Neuronal stem cell (in vitro differentiated cells): ENCODE measurements at regions not wholly inside any gene's neighbourhood (a gene's known extent, or its start where the extent isn't known, plus 50 kb on each side); places are given as distances from the start of the nearest gene placed in this dataset.

Experiments
- DNase-seq: peaks from one replicate; pipeline ENCODE4 v3.0.0-alpha.2; 2013; ENCODE audit warnings: low spot score
- H2AFZ ChIP-seq: one replicate; pipeline ENCODE4 v1.6.1; 2013; ENCODE audit warnings: mild to moderate bottlenecking, low read length, inconsistent platforms
- H2AK5ac ChIP-seq: 2 replicates; pipeline ENCODE4 v1.6.1; 2013; ENCODE audit warnings: low read depth, mild to moderate bottlenecking, inconsistent platforms, low read length, moderate library complexity, mixed read lengths
- H2BK120ac ChIP-seq: 2 replicates; pipeline ENCODE4 v1.6.1; 2013; ENCODE audit warnings: low read depth, mild to moderate bottlenecking, inconsistent platforms, low read length, moderate library complexity, mixed read lengths
- H2BK12ac ChIP-seq: one replicate; pipeline ENCODE4 v1.6.1; 2013; ENCODE audit warnings: low read length, inconsistent platforms
- H2BK15ac ChIP-seq: 2 replicates; pipeline ENCODE4 v1.6.1; 2013; ENCODE audit warnings: mild to moderate bottlenecking, low read length, inconsistent platforms, mixed read lengths
- H2BK5ac ChIP-seq: one replicate; pipeline ENCODE4 v1.6.1; 2013; ENCODE audit warnings: inconsistent platforms, mild to moderate bottlenecking, low read length, moderate library complexity
- H3K14ac ChIP-seq: one replicate; pipeline ENCODE4 v1.6.1; 2013; ENCODE audit warnings: low read length, inconsistent platforms
- H3K18ac ChIP-seq: 2 replicates; pipeline ENCODE4 v1.6.1; 2013; ENCODE audit warnings: low read length, inconsistent platforms
- H3K23ac ChIP-seq: 2 replicates; pipeline ENCODE4 v1.6.1; 2013; ENCODE audit warnings: low read depth, mild to moderate bottlenecking, mixed read lengths, low read length, inconsistent platforms; ENCODE audit not compliant: poor library complexity
- H3K27ac ChIP-seq: replicated peaks from 3 replicates; pipeline ENCODE4 v1.5.1; 2013; ENCODE audit warnings: low read length, inconsistent platforms
- H3K27me3 ChIP-seq, 3 experiments: 2 replicates each; pipeline ENCODE4 v1.6.1; 2013; ENCODE audit warnings: low read length in 3 of 3, mild to moderate bottlenecking in 2 of 3, inconsistent platforms in 1 of 3, low read depth in 1 of 3, mixed read lengths in 1 of 3, moderate library complexity in 1 of 3; ENCODE audit not compliant: control insufficient read depth in 3 of 3, insufficient read depth in 3 of 3
- H3K36me3 ChIP-seq, 2 donors: replicated peaks in 1 of 2; 2 replicates each; pipeline ENCODE4 v1.6.1; 2013; ENCODE audit warnings: low read length in 2 of 2; ENCODE audit not compliant: control insufficient read depth in 2 of 2, insufficient read depth in 2 of 2
- H3K4ac ChIP-seq: 2 replicates; pipeline ENCODE4 v1.6.1; 2013; ENCODE audit warnings: inconsistent platforms, mild to moderate bottlenecking, low read length, moderate library complexity
- H3K4me1 ChIP-seq, 2 donors: 1 replicate in 1 of 2; 2 replicates in 1 of 2; pipeline ENCODE4 v1.6.1; 2013; ENCODE audit warnings: low read length in 2 of 2, low read depth in 1 of 2; ENCODE audit not compliant: control insufficient read depth in 2 of 2, insufficient read depth in 1 of 2
- H3K4me2 ChIP-seq: one replicate; pipeline ENCODE4 v1.6.1; 2013; ENCODE audit warnings: mild to moderate bottlenecking, low read length, inconsistent platforms; ENCODE audit not compliant: insufficient read depth, poor library complexity, severe bottlenecking
- H3K4me3 ChIP-seq, 2 donors: 2 replicates each; pipeline ENCODE4 v1.5.1; 2013; ENCODE audit warnings: low read length in 2 of 2, mild to moderate bottlenecking in 2 of 2, inconsistent platforms in 1 of 2, moderate library complexity in 1 of 2
- H3K79me1 ChIP-seq: one replicate; pipeline ENCODE4 v1.6.1; 2013; ENCODE audit warnings: low read depth, mild to moderate bottlenecking, inconsistent platforms, low read length, moderate library complexity
- H3K9ac ChIP-seq: one replicate; pipeline ENCODE4 v1.6.1; 2013; ENCODE audit warnings: mild to moderate bottlenecking, low read depth, low read length, inconsistent platforms; ENCODE audit not compliant: poor library complexity
- H3K9me3 ChIP-seq, 2 donors: replicated peaks in 1 of 2; 2 replicates each; pipeline versions ENCODE3 to v1.6.1; 2013; ENCODE audit warnings: low read length in 2 of 2, mild to moderate bottlenecking in 2 of 2, inconsistent platforms in 1 of 2, low read depth in 1 of 2, mixed read lengths in 1 of 2, moderate library complexity in 1 of 2; ENCODE audit not compliant: control insufficient read depth in 2 of 2, insufficient read depth in 1 of 2
- H4K8ac ChIP-seq: one replicate; pipeline ENCODE4 v1.6.1; 2013; ENCODE audit warnings: low read depth, mild to moderate bottlenecking, inconsistent platforms, low read length, moderate library complexity
- H4K91ac ChIP-seq: one replicate; pipeline ENCODE4 v1.6.1; 2013; ENCODE audit warnings: low read length, low read depth, mild to moderate bottlenecking, inconsistent platforms; ENCODE audit not compliant: poor library complexity
- WGBS, 2 donors: extraction: QIAGEN DNeasy Blood & Tissue Kit; methylation state at CpG; one replicate each; pipeline ENCODE4 v1.1.7; 2013; ENCODE audit warnings: missing lambda C conversion rate in 2 of 2, mixed read lengths in 1 of 2; ENCODE audit not compliant: insufficient read length in 2 of 2, insufficient replicate concordance in 1 of 2; ENCODE audit errors: extremely low coverage in 2 of 2; 5-methylcytosine and 5-hydroxymethylcytosine counted together

GRCh38 chr18:56185126-56185525 is 453.3 kb downstream of the TXNL1 start:
- no peak overlapping the region for H2BK120ac ChIP-seq
- H2BK5ac ChIP-seq: no peak overlapping the region
- H3K18ac ChIP-seq: no peak overlapping the region
- no peak overlapping the region for H2BK15ac ChIP-seq
- H2BK12ac ChIP-seq: no peak overlapping the region
- DNase-seq: no peak
- no CpG with 5 or more reads among the region's 5 CpGs for WGBS, 2 donors
- peaks cover 0 to 19% of the 10 kb centered on the region in 2 donors for H3K4me1 ChIP-seq
- no peak overlapping the region for H3K23ac ChIP-seq
- no peak overlapping the region for H3K27ac ChIP-seq
- H3K4me3 ChIP-seq: no peak overlapping the region
- H2AK5ac ChIP-seq: no peak overlapping the region
- no peak overlapping the region for H4K91ac ChIP-seq
- no peaks in the 10 kb centered on the region for H3K27me3 ChIP-seq
- H2AFZ ChIP-seq: no peak overlapping the region
- no peak overlapping the region for H3K9ac ChIP-seq
- no peak overlapping the region for H4K8ac ChIP-seq
- H3K4me2 ChIP-seq: no peak overlapping the region
- no peaks in the 10 kb centered on the region for H3K79me1 ChIP-seq
- H3K4ac ChIP-seq: no peak overlapping the region
- no peaks in the 10 kb centered on the region for H3K36me3 ChIP-seq
- peaks cover 0 to 6% of the 10 kb centered on the region in 2 donors for H3K9me3 ChIP-seq
- H3K14ac ChIP-seq: no peak overlapping the region

- H3K27ac ChIP-seq: no peak overlapping the region
- no peak overlapping the region for H3K9ac ChIP-seq
- no peak overlapping the region for H2AK5ac ChIP-seq
- no peak overlapping the region for H2AFZ ChIP-seq
- H4K91ac ChIP-seq: no peak overlapping the region
- no peak overlapping the region for H3K18ac ChIP-seq
- H3K9me3 ChIP-seq: peaks cover 0 to 2% of the 10 kb centered on the region in 2 donors
- H3K4me3 ChIP-seq: no peak overlapping the region
- H3K4me1 ChIP-seq: peaks cover 0 to 2% of the 10 kb centered on the region in 2 donors
- no peak overlapping the region for H3K4ac ChIP-seq
- H3K4me2 ChIP-seq: no peak overlapping the region
- no peak overlapping the region for H3K14ac ChIP-seq
- no peak overlapping the region for H2BK15ac ChIP-seq
- no peak overlapping the region for H3K23ac ChIP-seq
- no peak overlapping the region for H2BK5ac ChIP-seq
- H2BK12ac ChIP-seq: no peak overlapping the region
- no peak overlapping the region for H2BK120ac ChIP-seq
- H3K27me3 ChIP-seq: no peaks in the 10 kb centered on the region
- DNase-seq: no peak
- H3K79me1 ChIP-seq: no peaks in the 10 kb centered on the region
- H3K36me3 ChIP-seq: no peaks in the 10 kb centered on the region
- no CpG with 5 or more reads among the region's 6 CpGs for WGBS, 2 donors
- H4K8ac ChIP-seq: no peak overlapping the region
These were observed 461.6 kb downstream of the TXNL1 start for GRCh38 chr18:56176751-56177150.

- Histone ChIP-seq H4K91ac (no peak overlapping the region), H3K4ac (no peak overlapping the region), H3K9me3 (peaks cover 0 to 9% of the 10 kb centered on the region in 2 donors), H3K4me2 (no peak overlapping the region), H3K14ac (no peak overlapping the region), H3K36me3 (no peaks in the 10 kb centered on the region), H3K79me1 (no peaks in the 10 kb centered on the region), H3K4me3 (no peak overlapping the region), H3K27me3 (no peaks in the 10 kb centered on the region), H2BK120ac (no peak overlapping the region), H2BK12ac (no peak overlapping the region), H2AFZ (no peak overlapping the region), H3K4me1 (peaks cover 0 to 2% of the 10 kb centered on the region in 2 donors), H2BK5ac (no peak overlapping the region), H4K8ac (no peak overlapping the region), H2BK15ac (no peak overlapping the region), H2AK5ac (no peak overlapping the region), H3K23ac (no peak overlapping the region), H3K9ac (no peak overlapping the region), H3K27ac (no peak overlapping the region), H3K18ac (no peak overlapping the region)
- no CpG with 5 or more reads among the region's 7 CpGs for WGBS, 2 donors
- no peak for DNase-seq
These were observed 462.9 kb downstream of the TXNL1 start for GRCh38 chr18:56175330-56176001.

DNA sequence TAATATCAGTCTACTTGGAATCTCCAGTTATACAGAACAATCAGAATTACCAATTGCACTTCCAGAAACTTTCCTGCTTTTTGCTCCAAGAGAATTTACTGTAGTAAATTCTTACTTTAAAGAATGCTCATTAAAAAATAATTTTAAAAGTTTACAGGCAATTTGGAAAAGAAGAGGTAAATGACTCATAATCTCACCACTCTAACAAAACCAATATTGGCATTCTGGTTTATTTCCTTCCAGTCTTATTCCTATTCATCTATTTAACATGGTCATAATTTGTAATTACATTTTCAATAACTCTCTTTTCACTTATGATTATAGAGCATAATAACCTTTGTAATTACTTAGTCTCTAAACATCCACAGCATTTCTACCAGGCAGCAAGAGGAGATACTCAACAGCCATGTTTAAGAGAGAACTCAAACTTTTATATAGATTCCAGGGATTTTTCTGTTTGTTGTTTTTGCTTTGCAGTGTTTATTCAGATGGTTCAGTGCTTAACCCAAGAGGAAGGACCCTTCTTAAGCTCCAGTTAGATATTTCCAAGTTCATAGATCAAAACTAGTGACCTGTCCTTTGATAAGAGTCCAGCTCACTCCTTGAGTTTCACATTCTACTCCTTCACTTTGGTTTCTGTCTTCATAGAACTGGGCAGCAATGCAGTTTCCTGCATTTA is 464.7 kb downstream of the TXNL1 start:
- H3K36me3 ChIP-seq: no peaks in the 10 kb centered on the region
- H2BK120ac ChIP-seq: no peak overlapping the region
- no peak overlapping the region for H3K4me3 ChIP-seq
- no peaks in the 10 kb centered on the region for H3K79me1 ChIP-seq
- no peak overlapping the region for H4K8ac ChIP-seq
- H2BK5ac ChIP-seq: no peak overlapping the region
- H3K27me3 ChIP-seq: no peaks in the 10 kb centered on the region
- H3K18ac ChIP-seq: no peak overlapping the region
- peaks cover 0 to 2% of the 10 kb centered on the region in 2 donors for H3K4me1 ChIP-seq
- no peak overlapping the region for H2BK15ac ChIP-seq
- peaks cover 0 to 7% of the 10 kb centered on the region in 2 donors for H3K9me3 ChIP-seq
- H4K91ac ChIP-seq: no peak overlapping the region
- no peak overlapping the region for H2BK12ac ChIP-seq
- DNase-seq: no peak
- no peak overlapping the region for H3K4ac ChIP-seq
- no peak overlapping the region for H3K23ac ChIP-seq
- H2AFZ ChIP-seq: no peak overlapping the region
- no peak overlapping the region for H3K27ac ChIP-seq
- H3K14ac ChIP-seq: no peak overlapping the region
- no peak overlapping the region for H3K9ac ChIP-seq
- no peak overlapping the region for H3K4me2 ChIP-seq
- H2AK5ac ChIP-seq: no peak overlapping the region
